Gastroesophageal sphincter (tissue), 4 donors: ENCODE measurements at regions not wholly inside any gene's neighbourhood (a gene's known extent, or its start where the extent isn't known, plus 50 kb on each side); places are given as distances from the start of the nearest gene placed in this dataset.

Source experiments
- ATAC-seq: fragments of 150-250 bp; one replicate; pipeline ENCODE4 v1.9.1; 2016; ENCODE audit warnings: mild to moderate bottlenecking, moderate library complexity
- H3K27ac ChIP-seq, 4 donors: fragments of 200-600 bp; sonication (generic) in 3 of 4; 1 replicate in 3 of 4; 2 replicates in 1 of 4; pipeline ENCODE4 v1.5.1; 2016 to 2019
- H3K27me3 ChIP-seq: fragments of 200-600 bp; sonication (generic); one replicate; pipeline ENCODE4 v1.5.1; 2019
- H3K36me3 ChIP-seq, 2 donors: fragments of 200-600 bp; sonication (generic); one replicate each; pipeline ENCODE4 v1.5.1; 2019; ENCODE audit warnings: control low read depth in 1 of 2
- H3K4me1 ChIP-seq, 3 donors: fragments of 200-600 bp; sonication (generic); 1 replicate in 2 of 3; 2 replicates in 1 of 3; pipeline ENCODE4 v1.5.1; 2016 to 2019; ENCODE audit warnings: control low read depth in 2 of 3
- H3K4me3 ChIP-seq, 2 donors: fragments of 200-600 bp; sonication (generic); one replicate each; pipeline ENCODE4 v1.5.1; 2019; ENCODE audit warnings: mild to moderate bottlenecking in 1 of 2, moderate library complexity in 1 of 2
- H3K9me3 ChIP-seq, 3 donors: fragments of 200-600 bp; sonication (generic); one replicate each; pipeline ENCODE4 v1.5.1; 2017 to 2019; ENCODE audit warnings: control low read depth in 2 of 3
- CTCF ChIP-seq, 4 experiments: fragments of 200-600 bp in 2 of 4; fragments of 450-650 bp in 2 of 4; sonication (generic) in 1 of 4; IDR thresholded peaks; one replicate each; pipeline ENCODE4 v1.5.1; 2017 to 2019; ENCODE audit warnings: antibody characterized with exemption in 4 of 4, mild to moderate bottlenecking in 2 of 4, moderate library complexity in 2 of 4
- EP300 ChIP-seq: sonication (generic); formaldehyde crosslinking; IDR thresholded peaks from one replicate; pipeline ENCODE4 v1.6.1; 2017; ENCODE audit warnings: antibody characterized with exemption, mild to moderate bottlenecking
- POLR2A ChIP-seq, 2 donors: fragments of 450-650 bp; IDR thresholded peaks; one replicate each; pipeline ENCODE4 v1.6.1; 2017; ENCODE audit warnings: antibody characterized with exemption in 2 of 2, mild to moderate bottlenecking in 2 of 2, moderate library complexity in 1 of 2
- POLR2AphosphoS5 ChIP-seq: sonication (generic); formaldehyde crosslinking; IDR thresholded peaks from one replicate; pipeline ENCODE4 v1.6.1; 2017; ENCODE audit warnings: antibody characterized with exemption
- WGBS, 2 donors: methylation state at CpG; one replicate each; pipeline ENCODE4 v1.1.5; 2018; ENCODE audit warnings: low coverage in 1 of 2; 5-methylcytosine and 5-hydroxymethylcytosine counted together

- H3K9me3 ChIP-seq = no peaks in the 10 kb centered on the region
- 74 to 84% methylated on average over 2 of the region's 2 CpGs for WGBS, 2 donors
- no peak for ATAC-seq
Observed at GRCh38 chr5:156109317-156110023, 217.5 kb upstream of the SGCD start.

GRCh38 chr5:156119692-156120091 lies 207.3 kb upstream of the SGCD start:
- Histone ChIP-seq H3K27ac (no peak overlapping the region), H3K9me3 (no peaks in the 10 kb centered on the region), H3K36me3 (no peaks in the 10 kb centered on the region), H3K4me1 (no peaks in the 10 kb centered on the region), H3K4me3 (no peak overlapping the region), H3K27me3 (no peaks in the 10 kb centered on the region)
- no peak for ATAC-seq
- no peak for TF ChIP-seq POLR2A (IDR thresholded peaks at IDR 0.05)
- no peak for TF ChIP-seq POLR2AphosphoS5
- no peak for TF ChIP-seq CTCF (IDR thresholded peaks at IDR 0.05)
- no peak for TF ChIP-seq EP300
- 92 to 93% methylated on average over 4 of the region's 4 CpGs for WGBS, 2 donors

More at GRCh38 chr5:156109317-156110023, 217.5 kb upstream of the SGCD start:
- Histone ChIP-seq H3K4me3 (no peak overlapping the region), H3K4me1 (no peaks in the 10 kb centered on the region), H3K36me3 (no peaks in the 10 kb centered on the region), H3K27ac (no peak overlapping the region), H3K27me3 (no peaks in the 10 kb centered on the region)
- no peak for TF ChIP-seq POLR2AphosphoS5
- TF ChIP-seq EP300 = no peak
- TF ChIP-seq CTCF (IDR thresholded peaks at IDR 0.05) = no peak
- no peak for TF ChIP-seq POLR2A (IDR thresholded peaks at IDR 0.05)

DNA sequence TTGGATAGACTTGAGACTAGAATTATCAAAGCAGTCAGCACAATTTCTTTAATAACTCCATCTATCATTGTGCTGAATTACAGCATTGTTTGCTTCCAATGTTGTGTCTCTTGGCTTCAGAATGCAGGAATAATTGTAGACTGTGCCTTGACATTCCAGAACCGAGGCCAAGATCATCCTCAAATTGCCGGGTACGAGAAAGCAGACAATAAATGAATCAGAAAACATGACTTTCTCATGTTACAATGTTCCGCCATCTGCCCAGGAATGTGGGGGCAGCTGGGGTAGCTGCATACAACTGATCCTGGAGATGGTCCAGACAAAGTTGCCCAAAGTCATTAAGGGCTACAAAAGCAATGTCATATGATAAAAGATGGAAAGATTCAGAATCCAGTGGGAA lies 206.2 kb upstream of the SGCD start:
- TF ChIP-seq POLR2A (IDR thresholded peaks at IDR 0.05) (no peak), CTCF (IDR thresholded peaks at IDR 0.05) (no peak), POLR2AphosphoS5 (no peak), EP300 (no peak)
- Histone ChIP-seq H3K4me1 (no peaks in the 10 kb centered on the region), H3K27ac (no peak overlapping the region), H3K9me3 (no peaks in the 10 kb centered on the region), H3K4me3 (no peak overlapping the region), H3K27me3 (no peaks in the 10 kb centered on the region), H3K36me3 (no peaks in the 10 kb centered on the region)
- no peak for ATAC-seq
- WGBS, 2 donors = 37 to 60% methylated on average over 3 to 4 of the region's 4 CpGs

DNA sequence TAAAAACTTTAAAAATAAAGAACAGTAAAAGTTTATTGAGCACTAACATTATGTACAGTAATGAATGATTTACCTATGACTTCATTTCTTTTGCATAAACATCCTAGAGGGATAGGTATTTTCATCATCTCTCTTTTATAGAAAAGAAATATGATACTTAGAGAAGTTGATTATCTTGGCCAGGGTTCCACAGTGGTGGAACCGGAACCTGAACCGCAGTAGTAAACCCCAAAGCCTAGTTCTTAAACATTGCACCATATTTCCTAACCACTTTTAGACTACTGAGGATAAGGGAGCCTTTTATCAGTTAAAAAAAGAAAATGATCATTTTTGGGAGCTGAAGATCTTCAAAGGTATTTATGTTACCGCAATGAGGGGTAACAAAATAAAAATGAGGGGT lies 205.7 kb upstream of the SGCD start:
- no peaks in the 10 kb centered on the region for H3K9me3 ChIP-seq

More for the DNA sequence above, 205.7 kb upstream of the SGCD start:
- Histone ChIP-seq H3K27ac (no peak overlapping the region), H3K36me3 (no peaks in the 10 kb centered on the region), H3K4me1 (no peaks in the 10 kb centered on the region), H3K4me3 (no peak overlapping the region), H3K27me3 (no peaks in the 10 kb centered on the region)
- 65 to 72% methylated on average over 3 of the region's 3 CpGs for WGBS, 2 donors
- no peak for ATAC-seq
- TF ChIP-seq CTCF (IDR thresholded peaks at IDR 0.05) (no peak), EP300 (no peak), POLR2AphosphoS5 (no peak), POLR2A (IDR thresholded peaks at IDR 0.05) (no peak)
